K562 (cell line): ENCODE measurements at regions not wholly inside any gene's neighbourhood (a gene's known extent, or its start where the extent isn't known, plus 50 kb on each side); places are given as distances from the start of the nearest gene placed in this dataset.
A peak's percentile ranks its signal among the peaks of the same experiment; 100 is the strongest.

Experiments
- BCL6 ChIP-seq: fragments of 250-450 bp; sonication (Bioruptor Pico); IDR thresholded peaks from 2 replicates; pipeline ENCODE4 v1.4.0; 2020
- C11orf30 ChIP-seq: fragments of 450-650 bp; IDR thresholded peaks from 2 replicates; pipeline ENCODE4 v1.6.1; 2016; ENCODE audit warnings: low read depth, mild to moderate bottlenecking
- DIDO1 ChIP-seq: fragments of 450-650 bp; IDR thresholded peaks from 2 replicates; pipeline ENCODE4 v1.6.1; 2016; ENCODE audit warnings: low read depth, missing biosample characterization, missing genetic modification characterization
- E4F1 ChIP-seq: fragments of 250-450 bp; sonication (Bioruptor Pico); IDR thresholded peaks from 2 replicates; pipeline ENCODE4 v1.5.0; 2021; ENCODE audit warnings: mild to moderate bottlenecking, borderline replicate concordance
- EHMT2 ChIP-seq: fragments of 450-650 bp; IDR thresholded peaks from 2 replicates; pipeline ENCODE4 v1.6.1; 2018; ENCODE audit warnings: antibody characterized with exemption
- FOXA1 ChIP-seq: fragments of 450-650 bp; IDR thresholded peaks from 2 replicates; pipeline ENCODE4 v1.6.1; 2016; ENCODE audit warnings: mild to moderate bottlenecking, borderline replicate concordance
- GABPB2 ChIP-seq: fragments of 250-450 bp; sonication (Bioruptor Pico); conservative IDR thresholded peaks from 2 replicates; pipeline ENCODE4 v1.5.1; 2021; ENCODE audit warnings: mild to moderate bottlenecking
- GATAD2A ChIP-seq: fragments of 450-650 bp; IDR thresholded peaks from 2 replicates; pipeline ENCODE4 v1.6.1; 2017
- HDAC3 ChIP-seq: fragments of 450-650 bp; IDR thresholded peaks from 2 replicates; pipeline ENCODE4 v1.6.1; 2018; ENCODE audit warnings: borderline replicate concordance, mild to moderate bottlenecking, moderate library complexity; ENCODE audit not compliant: partially characterized antibody
- L3MBTL2 ChIP-seq: fragments of 450-650 bp; IDR thresholded peaks from 2 replicates; pipeline ENCODE4 v1.6.1; 2016; ENCODE audit warnings: mild to moderate bottlenecking, moderate library complexity
- PHF21A ChIP-seq: fragments of 450-650 bp; IDR thresholded peaks from 2 replicates; pipeline ENCODE4 v1.6.1; 2017; ENCODE audit warnings: low read depth, borderline replicate concordance
- RFX1 ChIP-seq: fragments of 450-650 bp; IDR thresholded peaks from 2 replicates; pipeline ENCODE4 v1.6.1; 2016; ENCODE audit warnings: mild to moderate bottlenecking, moderate library complexity
- SMAD2 ChIP-seq: fragments of 150-350 bp; IDR thresholded peaks from 2 replicates; pipeline ENCODE4 v1.6.1; 2014; ENCODE audit warnings: low read depth, mild to moderate bottlenecking, low read length
- STAG1 ChIP-seq: sonication (generic); formaldehyde crosslinking; IDR thresholded peaks from 2 replicates; pipeline ENCODE4 v1.5.0; 2020; ENCODE audit warnings: missing genetic modification reagents, borderline replicate concordance
- ZNF175 ChIP-seq: fragments of 200-800 bp; sonication (Bioruptor generic); IDR thresholded peaks from 2 replicates; pipeline ENCODE4 v1.6.1; 2016; ENCODE audit warnings: low read depth, mild to moderate bottlenecking, missing genetic modification characterization, missing compliant biosample characterization
- ZNF280B ChIP-seq: fragments of 250-450 bp; sonication (Bioruptor Pico); IDR thresholded peaks from 2 replicates; pipeline ENCODE4 v1.5.1; 2021; ENCODE audit warnings: mild to moderate bottlenecking
- ZNF41 ChIP-seq: fragments of 250-450 bp; sonication (Bioruptor Pico); conservative IDR thresholded peaks from 2 replicates; pipeline ENCODE4 v1.4.0; 2020; ENCODE audit warnings: mild to moderate bottlenecking
- ZNF511 ChIP-seq: sonication (generic); formaldehyde crosslinking; IDR thresholded peaks from 2 replicates; pipeline ENCODE4 v1.8.0; 2022; ENCODE audit warnings: mild to moderate bottlenecking, missing genetic modification reagents
- ZNF668 ChIP-seq: fragments of 250-450 bp; sonication (Bioruptor Pico); IDR thresholded peaks from 2 replicates; pipeline ENCODE4 v1.8.0; 2022; ENCODE audit warnings: mild to moderate bottlenecking, inconsistent platforms
- TF ChIP-seq, protein P1 (sequence below): sonication (generic); formaldehyde crosslinking; IDR thresholded peaks from 2 replicates; pipeline ENCODE4 v1.8.1; 2023; ENCODE audit warnings: mild to moderate bottlenecking, missing genetic modification reagents
- TF ChIP-seq, protein P2 (sequence below): fragments of 450-650 bp; IDR thresholded peaks from 2 replicates; pipeline ENCODE4 v1.6.1; 2014; ENCODE audit warnings: low read depth, mild to moderate bottlenecking, moderate library complexity, borderline replicate concordance

DNA sequence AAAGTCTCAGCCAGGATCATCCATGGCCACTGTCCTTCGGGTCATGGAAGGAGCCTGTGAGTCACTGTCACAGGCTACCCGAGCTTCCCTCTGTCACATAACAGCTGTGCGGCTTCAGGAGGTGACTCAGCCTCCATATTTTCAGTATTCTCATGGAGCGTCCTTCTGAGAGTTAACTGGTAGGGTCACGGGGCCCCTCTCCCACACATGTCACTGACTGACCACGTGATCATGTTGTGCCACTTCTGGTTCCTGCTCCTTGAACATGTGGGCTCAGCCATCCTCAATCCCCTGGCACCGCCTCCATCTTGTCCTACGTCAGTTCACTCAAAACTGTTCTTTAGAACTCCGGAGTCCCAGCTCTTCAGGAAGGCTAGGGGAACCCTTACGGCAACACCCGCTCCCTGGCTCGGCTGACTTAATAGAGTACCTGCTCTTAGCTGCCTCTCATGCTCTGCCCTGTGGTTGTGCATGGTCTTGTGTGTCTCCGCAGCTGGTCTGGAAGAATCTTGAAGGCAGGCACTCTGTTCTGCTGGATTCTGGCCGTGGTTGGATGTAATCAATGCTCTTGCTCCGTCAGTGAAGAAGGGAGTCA lies 182.8 kb downstream of the ICE1 start (continued):
- TF ChIP-seq E4F1 (CRISPR knock-in tag) (no peak), SMAD2 (no peak), FOXA1 (no peak), C11orf30 (no peak), BCL6 (CRISPR knock-in tag) (no peak; the same call in 1 of the 2 replicates), ZNF41 (0 out of 2 replicates have a peak, but pooled peaks have one; percentile 23), RFX1 (no peak), ZNF175 (CRISPR knock-in tag) (peak; percentile 96), GATAD2A (no peak), HDAC3 (no peak), L3MBTL2 (peak; percentile 79; the same call in 1 of the 2 replicates), EHMT2 (no peak), DIDO1 (tag) (no peak; the same call in 1 of the 2 replicates), ZNF280B (no peak), PHF21A (no peak), ZNF511 (CRISPR knock-in tag) (no peak), ZNF668 (CRISPR knock-in tag) (no peak), STAG1 (CRISPR knock-in tag) (no peak), GABPB2 (no peak)
- TF ChIP-seq, protein P1, sequence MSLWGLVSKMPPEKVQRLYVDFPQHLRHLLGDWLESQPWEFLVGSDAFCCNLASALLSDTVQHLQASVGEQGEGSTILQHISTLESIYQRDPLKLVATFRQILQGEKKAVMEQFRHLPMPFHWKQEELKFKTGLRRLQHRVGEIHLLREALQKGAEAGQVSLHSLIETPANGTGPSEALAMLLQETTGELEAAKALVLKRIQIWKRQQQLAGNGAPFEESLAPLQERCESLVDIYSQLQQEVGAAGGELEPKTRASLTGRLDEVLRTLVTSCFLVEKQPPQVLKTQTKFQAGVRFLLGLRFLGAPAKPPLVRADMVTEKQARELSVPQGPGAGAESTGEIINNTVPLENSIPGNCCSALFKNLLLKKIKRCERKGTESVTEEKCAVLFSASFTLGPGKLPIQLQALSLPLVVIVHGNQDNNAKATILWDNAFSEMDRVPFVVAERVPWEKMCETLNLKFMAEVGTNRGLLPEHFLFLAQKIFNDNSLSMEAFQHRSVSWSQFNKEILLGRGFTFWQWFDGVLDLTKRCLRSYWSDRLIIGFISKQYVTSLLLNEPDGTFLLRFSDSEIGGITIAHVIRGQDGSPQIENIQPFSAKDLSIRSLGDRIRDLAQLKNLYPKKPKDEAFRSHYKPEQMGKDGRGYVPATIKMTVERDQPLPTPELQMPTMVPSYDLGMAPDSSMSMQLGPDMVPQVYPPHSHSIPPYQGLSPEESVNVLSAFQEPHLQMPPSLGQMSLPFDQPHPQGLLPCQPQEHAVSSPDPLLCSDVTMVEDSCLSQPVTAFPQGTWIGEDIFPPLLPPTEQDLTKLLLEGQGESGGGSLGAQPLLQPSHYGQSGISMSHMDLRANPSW (CRISPR knock-in tag): no peak
- TF ChIP-seq, protein P2, sequence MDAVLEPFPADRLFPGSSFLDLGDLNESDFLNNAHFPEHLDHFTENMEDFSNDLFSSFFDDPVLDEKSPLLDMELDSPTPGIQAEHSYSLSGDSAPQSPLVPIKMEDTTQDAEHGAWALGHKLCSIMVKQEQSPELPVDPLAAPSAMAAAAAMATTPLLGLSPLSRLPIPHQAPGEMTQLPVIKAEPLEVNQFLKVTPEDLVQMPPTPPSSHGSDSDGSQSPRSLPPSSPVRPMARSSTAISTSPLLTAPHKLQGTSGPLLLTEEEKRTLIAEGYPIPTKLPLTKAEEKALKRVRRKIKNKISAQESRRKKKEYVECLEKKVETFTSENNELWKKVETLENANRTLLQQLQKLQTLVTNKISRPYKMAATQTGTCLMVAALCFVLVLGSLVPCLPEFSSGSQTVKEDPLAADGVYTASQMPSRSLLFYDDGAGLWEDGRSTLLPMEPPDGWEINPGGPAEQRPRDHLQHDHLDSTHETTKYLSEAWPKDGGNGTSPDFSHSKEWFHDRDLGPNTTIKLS: no peak
